ENCODE measurements at regions not wholly inside any gene's neighbourhood (a gene's known extent, or its start where the extent isn't known, plus 50 kb on each side); places are given as distances from the start of the nearest gene placed in this dataset.

DNA sequence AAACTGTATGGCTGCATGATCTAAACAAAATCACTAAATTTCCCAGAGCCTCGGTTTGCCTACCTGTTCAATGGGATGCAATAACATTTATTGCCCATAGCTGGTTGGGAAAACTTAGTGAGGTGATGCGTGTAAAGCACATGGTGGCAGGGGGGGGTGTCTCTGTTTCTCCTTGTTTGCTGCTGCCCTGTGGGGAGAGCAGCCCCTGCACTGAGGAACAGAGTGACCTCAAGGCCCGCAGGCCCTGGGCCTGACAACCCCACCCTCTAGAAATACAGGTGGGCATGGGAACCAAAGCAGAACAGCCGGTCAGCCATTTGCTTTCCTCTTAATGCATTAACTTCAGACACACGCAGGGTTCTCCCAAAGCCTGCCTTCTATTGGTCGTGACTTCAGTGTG, 55.1 kb upstream of the SLC66A3 start:
- H3K4me3 Mint-ChIP-seq (ENCODE audit: unreplicated experiment): no peak overlapping the region
- TF ChIP-seq, protein P1, sequence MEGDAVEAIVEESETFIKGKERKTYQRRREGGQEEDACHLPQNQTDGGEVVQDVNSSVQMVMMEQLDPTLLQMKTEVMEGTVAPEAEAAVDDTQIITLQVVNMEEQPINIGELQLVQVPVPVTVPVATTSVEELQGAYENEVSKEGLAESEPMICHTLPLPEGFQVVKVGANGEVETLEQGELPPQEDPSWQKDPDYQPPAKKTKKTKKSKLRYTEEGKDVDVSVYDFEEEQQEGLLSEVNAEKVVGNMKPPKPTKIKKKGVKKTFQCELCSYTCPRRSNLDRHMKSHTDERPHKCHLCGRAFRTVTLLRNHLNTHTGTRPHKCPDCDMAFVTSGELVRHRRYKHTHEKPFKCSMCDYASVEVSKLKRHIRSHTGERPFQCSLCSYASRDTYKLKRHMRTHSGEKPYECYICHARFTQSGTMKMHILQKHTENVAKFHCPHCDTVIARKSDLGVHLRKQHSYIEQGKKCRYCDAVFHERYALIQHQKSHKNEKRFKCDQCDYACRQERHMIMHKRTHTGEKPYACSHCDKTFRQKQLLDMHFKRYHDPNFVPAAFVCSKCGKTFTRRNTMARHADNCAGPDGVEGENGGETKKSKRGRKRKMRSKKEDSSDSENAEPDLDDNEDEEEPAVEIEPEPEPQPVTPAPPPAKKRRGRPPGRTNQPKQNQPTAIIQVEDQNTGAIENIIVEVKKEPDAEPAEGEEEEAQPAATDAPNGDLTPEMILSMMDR (IDR thresholded peaks at IDR 0.05; ENCODE audit: insufficient read depth in 1 of 2, low read depth in 1 of 2, low read length in 1 of 2, severe bottlenecking in 1 of 2, unreplicated experiment in 1 of 2): no peak
- no peaks in the 10 kb centered on the region for H3K36me3 Mint-ChIP-seq (ENCODE audit: insufficient read depth, unreplicated experiment)
- H3K27me3 Mint-ChIP-seq (ENCODE audit: insufficient read depth, unreplicated experiment): peaks cover 10% of the 10 kb centered on the region
- Histone ChIP-seq H3K36me3 (ENCODE audit: control insufficient read depth, insufficient read depth, low read length) (no peaks in the 10 kb centered on the region), H3K4me3 (ENCODE audit: low read depth, low read length) (no peak overlapping the region), H3K27me3 (replicated peaks; ENCODE audit: control insufficient read depth, insufficient read depth, low read length) (no peaks in the 10 kb centered on the region; the same call in 1 of the 2 replicates), H3K9me3 (no peaks in the 10 kb centered on the region), H3K4me1 (no peaks in the 10 kb centered on the region)
- DNase-seq: no peak
- H3K9me3 Mint-ChIP-seq (ENCODE audit: unreplicated experiment): no peaks in the 10 kb centered on the region
- H3K27ac Mint-ChIP-seq (ENCODE audit: unreplicated experiment): no peak overlapping the region
- POLR2A ChIA-PET: no interaction called here
- CTCF ChIA-PET: no interaction called here
- BruUV-seq (replicated peaks): no TSS peak
- H3K4me1 Mint-ChIP-seq (ENCODE audit: low read depth, unreplicated experiment): no peaks in the 10 kb centered on the region
- intact Hi-C loops (cut with micrococcal nuclease; ENCODE audit: unreplicated experiment): no loop called here

DNA sequence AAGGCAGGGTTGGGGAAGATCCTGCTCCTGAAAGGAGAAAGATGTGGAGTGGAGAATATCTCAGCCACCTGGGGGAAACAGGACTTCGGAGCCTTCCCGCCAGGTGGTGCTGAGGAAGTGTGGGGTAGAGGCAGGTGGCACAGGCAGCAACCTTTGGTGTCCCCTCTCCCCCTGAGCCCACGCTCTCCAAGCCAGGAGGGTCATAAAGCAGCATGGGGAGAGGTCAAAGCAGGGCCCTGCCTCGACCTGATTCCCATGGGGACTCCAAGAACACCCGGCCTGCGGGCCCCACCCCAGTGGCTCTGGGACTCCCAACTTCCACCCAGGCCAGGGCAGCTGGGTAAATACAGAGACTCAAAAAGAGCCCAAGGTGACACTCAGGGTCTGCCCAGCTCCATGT, 54.3 kb upstream of the SLC66A3 start:
- Histone ChIP-seq H3K9me3 (no peaks in the 10 kb centered on the region), H3K27me3 (replicated peaks; ENCODE audit: control insufficient read depth, insufficient read depth, low read length) (no peaks in the 10 kb centered on the region; the same call in 1 of the 2 replicates), H3K4me1 (no peaks in the 10 kb centered on the region), H3K4me3 (ENCODE audit: low read depth, low read length) (no peak overlapping the region), H3K36me3 (ENCODE audit: control insufficient read depth, insufficient read depth, low read length) (no peaks in the 10 kb centered on the region)
- H3K4me3 Mint-ChIP-seq (ENCODE audit: unreplicated experiment): no peak overlapping the region
- POLR2A ChIA-PET: no interaction called here
- no peaks in the 10 kb centered on the region for H3K4me1 Mint-ChIP-seq (ENCODE audit: low read depth, unreplicated experiment)
- no TSS peak for BruUV-seq (replicated peaks)
- H3K9me3 Mint-ChIP-seq (ENCODE audit: unreplicated experiment): no peaks in the 10 kb centered on the region
- DNase-seq: no peak
- peaks cover 5% of the 10 kb centered on the region for H3K27me3 Mint-ChIP-seq (ENCODE audit: insufficient read depth, unreplicated experiment)
- H3K36me3 Mint-ChIP-seq (ENCODE audit: insufficient read depth, unreplicated experiment): no peaks in the 10 kb centered on the region
- intact Hi-C loops (cut with micrococcal nuclease; ENCODE audit: unreplicated experiment): no loop called here
- TF ChIP-seq, protein P1 (IDR thresholded peaks at IDR 0.05; ENCODE audit: insufficient read depth in 1 of 2, low read depth in 1 of 2, low read length in 1 of 2, severe bottlenecking in 1 of 2, unreplicated experiment in 1 of 2): no peak
- H3K27ac Mint-ChIP-seq (ENCODE audit: unreplicated experiment): no peak overlapping the region
- CTCF ChIA-PET: interaction anchor here (0.6 kb wide), 1 partner anchor 176 kb away, joined by 3 read pairs; no protein-coding TSS in a partner anchor

GRCh38 chr2:11101430-11101829, 53.8 kb upstream of the SLC66A3 start:
- H3K4me3 ChIP-seq (ENCODE audit: low read depth, low read length): no peak overlapping the region
- Mint-ChIP-seq H3K4me3 (ENCODE audit: unreplicated experiment) (no peak overlapping the region), H3K9me3 (ENCODE audit: unreplicated experiment) (no peaks in the 10 kb centered on the region), H3K27ac (ENCODE audit: unreplicated experiment) (no peak overlapping the region), H3K27me3 (ENCODE audit: insufficient read depth, unreplicated experiment) (peaks cover 5% of the 10 kb centered on the region), H3K36me3 (ENCODE audit: insufficient read depth, unreplicated experiment) (no peaks in the 10 kb centered on the region), H3K4me1 (ENCODE audit: low read depth, unreplicated experiment) (no peaks in the 10 kb centered on the region)
- no TSS peak for BruUV-seq (replicated peaks)
- CTCF ChIA-PET: interaction anchor here (0.6 kb wide), 1 partner anchor 176 kb away, joined by 3 read pairs; no protein-coding TSS in a partner anchor
- no peaks in the 10 kb centered on the region; the same call in 1 of the 2 replicates for H3K27me3 ChIP-seq (replicated peaks; ENCODE audit: control insufficient read depth, insufficient read depth, low read length)
- H3K9me3 ChIP-seq: no peaks in the 10 kb centered on the region
- no peaks in the 10 kb centered on the region for H3K4me1 ChIP-seq
- no peaks in the 10 kb centered on the region for H3K36me3 ChIP-seq (ENCODE audit: control insufficient read depth, insufficient read depth, low read length)
- TF ChIP-seq, protein P1 (IDR thresholded peaks at IDR 0.05; ENCODE audit: insufficient read depth in 1 of 2, low read depth in 1 of 2, low read length in 1 of 2, severe bottlenecking in 1 of 2, unreplicated experiment in 1 of 2): no peak
- intact Hi-C loops (cut with micrococcal nuclease; ENCODE audit: unreplicated experiment): no loop called here
- no peak for DNase-seq
- POLR2A ChIA-PET: no interaction called here
